Astrocyte (in vitro differentiated cells and primary cell): ENCODE measurements at regions not wholly inside any gene's neighbourhood (a gene's known extent, or its start where the extent isn't known, plus 50 kb on each side); places are given as distances from the start of the nearest gene placed in this dataset.

Source experiments
- DNase-seq: peaks from one replicate; pipeline ENCODE4 v3.0.0-alpha.2; 2010; ENCODE audit warnings: low read depth
- FAIRE-seq: peaks from 2 replicates; lab custom pipeline; 2011; peaks lifted over from hg19 to GRCh38; lab: Jason Lieb, UNC
- H2AFZ ChIP-seq: 2 replicates; pipeline ENCODE4 v1.6.0; 2012; ENCODE audit warnings: low read depth, low read length, inconsistent platforms
- H3K27ac ChIP-seq: 2 replicates; pipeline ENCODE4 v1.5.1; 2011; ENCODE audit warnings: low read depth, low read length, inconsistent platforms
- H3K27me3 ChIP-seq: 2 replicates; pipeline ENCODE4 v1.6.0; 2011; ENCODE audit warnings: low read length, inconsistent platforms; ENCODE audit not compliant: insufficient read depth
- H3K36me3 ChIP-seq: 2 replicates; pipeline ENCODE4 v1.5.1; 2011; ENCODE audit warnings: low read length, inconsistent platforms; ENCODE audit not compliant: insufficient read depth
- H3K4me1 ChIP-seq: 2 replicates; pipeline ENCODE4 v1.5.1; 2011; ENCODE audit warnings: low read length, inconsistent platforms; ENCODE audit not compliant: insufficient read depth
- H3K4me2 ChIP-seq: 2 replicates; pipeline ENCODE4 v1.6.0; 2012; ENCODE audit warnings: low read length, inconsistent platforms
- H3K4me3 ChIP-seq: 2 replicates; pipeline ENCODE4 v1.5.1; 2011; ENCODE audit warnings: low read depth, mild to moderate bottlenecking, low read length, inconsistent platforms; ENCODE audit not compliant: insufficient read depth
- H3K79me2 ChIP-seq: 2 replicates; pipeline ENCODE4 v1.6.0; 2012; ENCODE audit warnings: mild to moderate bottlenecking, low read length, inconsistent platforms; ENCODE audit not compliant: insufficient read depth
- H3K9ac ChIP-seq: 2 replicates; pipeline ENCODE4 v1.6.0; 2012; ENCODE audit warnings: mild to moderate bottlenecking, low read length, inconsistent platforms
- H3K9me3 ChIP-seq: 2 replicates; pipeline ENCODE4 v1.5.1; 2012; ENCODE audit warnings: low read depth, mild to moderate bottlenecking, low read length, inconsistent platforms; ENCODE audit not compliant: insufficient read depth
- H4K20me1 ChIP-seq: 2 replicates; pipeline ENCODE4 v1.6.0; 2012; ENCODE audit warnings: low read length, inconsistent platforms; ENCODE audit not compliant: insufficient read depth
- H3K27ac Mint-ChIP-seq: one replicate; pipeline ENCODE4 v1.8.0; 2021; ENCODE audit warnings: mild to moderate bottlenecking, mixed read lengths; ENCODE audit not compliant: unreplicated experiment
- H3K27me3 Mint-ChIP-seq: one replicate; pipeline ENCODE4 v1.8.0; 2021; ENCODE audit warnings: low read depth, mixed read lengths; ENCODE audit not compliant: unreplicated experiment
- H3K36me3 Mint-ChIP-seq: one replicate; pipeline ENCODE4 v1.8.0; 2021; ENCODE audit warnings: low read depth, mixed read lengths; ENCODE audit not compliant: unreplicated experiment
- H3K4me1 Mint-ChIP-seq: one replicate; pipeline ENCODE4 v1.8.0; 2021; ENCODE audit warnings: low read depth, mixed read lengths; ENCODE audit not compliant: unreplicated experiment
- H3K4me3 Mint-ChIP-seq: one replicate; pipeline ENCODE4 v1.8.0; 2021; ENCODE audit warnings: mild to moderate bottlenecking, moderate library complexity, mixed read lengths; ENCODE audit not compliant: unreplicated experiment
- H3K9me3 Mint-ChIP-seq: one replicate; pipeline ENCODE4 v1.8.0; 2021; ENCODE audit warnings: mild to moderate bottlenecking, mixed read lengths; ENCODE audit not compliant: unreplicated experiment
- CTCF ChIP-seq: IDR thresholded peaks from 2 replicates; pipeline ENCODE4 v1.5.1; 2011; ENCODE audit warnings: low read depth, mild to moderate bottlenecking, inconsistent platforms, low read length, moderate library complexity; ENCODE audit not compliant: insufficient read depth
- EZH2 ChIP-seq: IDR thresholded peaks from 2 replicates; pipeline ENCODE4 v1.6.1; 2012; ENCODE audit warnings: mild to moderate bottlenecking, low read length, inconsistent platforms; ENCODE audit not compliant: insufficient read depth

DNA sequence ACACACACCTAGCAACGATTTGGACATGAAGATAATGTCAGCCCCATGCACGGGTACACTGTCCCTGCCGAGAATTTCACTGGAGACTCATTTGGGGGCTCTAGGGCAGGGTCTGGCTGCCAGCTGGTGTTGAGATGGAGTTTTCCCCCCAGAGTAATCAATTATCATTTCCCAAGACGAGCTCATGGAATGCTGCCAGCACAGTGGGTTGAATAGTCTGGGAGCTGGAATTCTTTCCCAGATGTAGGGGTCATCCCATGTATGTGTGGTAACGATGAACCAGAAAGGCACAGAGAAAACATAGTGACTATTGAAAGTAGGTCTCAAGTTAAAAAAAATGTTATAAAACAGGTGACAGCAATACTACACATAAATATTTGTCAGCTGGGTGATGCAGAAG, 579.9 kb downstream of the MAFB start:
- peaks cover 2% of the 10 kb centered on the region for H3K27me3 Mint-ChIP-seq
- no peaks in the 10 kb centered on the region for H3K9me3 ChIP-seq
- H3K4me1 ChIP-seq = no peaks in the 10 kb centered on the region
- DNase-seq = no peak
- H3K79me2 ChIP-seq = no peaks in the 10 kb centered on the region
- no peak overlapping the region for H3K4me3 ChIP-seq
- H3K9me3 Mint-ChIP-seq = no peaks in the 10 kb centered on the region
- FAIRE-seq = no peak
- TF ChIP-seq EZH2 = no peak
- TF ChIP-seq CTCF = no peak
- no peak overlapping the region for H3K9ac ChIP-seq
- H3K4me2 ChIP-seq = no peak overlapping the region
- H3K4me1 Mint-ChIP-seq = peaks cover 3% of the 10 kb centered on the region
- H3K36me3 Mint-ChIP-seq = no peaks in the 10 kb centered on the region
- no peaks in the 10 kb centered on the region for H3K27me3 ChIP-seq
- no peak overlapping the region for H2AFZ ChIP-seq
- no peak overlapping the region for H3K27ac ChIP-seq
- H3K27ac Mint-ChIP-seq = no peak overlapping the region
- H3K4me3 Mint-ChIP-seq = no peak overlapping the region
- H3K36me3 ChIP-seq = no peaks in the 10 kb centered on the region
- H4K20me1 ChIP-seq = no peaks in the 10 kb centered on the region

DNA sequence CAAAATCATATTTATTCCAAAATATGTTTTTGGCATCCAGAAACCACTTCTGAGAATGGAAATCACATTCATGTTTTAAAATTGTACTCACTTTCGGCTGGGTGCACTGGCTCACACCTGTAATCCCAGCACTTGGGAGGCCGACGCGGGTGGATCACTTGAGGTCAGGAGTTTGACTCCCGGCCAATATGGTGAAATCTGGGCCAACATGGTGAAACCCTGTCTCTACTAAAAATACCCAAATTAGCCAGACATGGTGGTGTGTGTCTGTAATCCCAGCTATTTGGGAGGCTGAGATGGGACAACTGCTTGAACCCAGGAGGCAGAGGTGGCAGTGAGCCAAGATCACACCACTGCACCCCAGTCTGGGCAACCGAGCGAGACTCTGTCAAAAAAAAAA, 580.7 kb downstream of the MAFB start:
- no peaks in the 10 kb centered on the region for H3K9me3 ChIP-seq
- H3K9ac ChIP-seq = no peak overlapping the region
- peaks cover 3% of the 10 kb centered on the region for H3K4me1 Mint-ChIP-seq
- no peak for DNase-seq
- no peaks in the 10 kb centered on the region for H3K79me2 ChIP-seq
- no peak overlapping the region for H3K4me3 Mint-ChIP-seq
- H3K36me3 ChIP-seq = no peaks in the 10 kb centered on the region
- no peaks in the 10 kb centered on the region for H3K27me3 ChIP-seq
- H3K36me3 Mint-ChIP-seq = no peaks in the 10 kb centered on the region
- no peak for FAIRE-seq
- peaks cover 2% of the 10 kb centered on the region for H3K27me3 Mint-ChIP-seq
- H3K4me1 ChIP-seq = no peaks in the 10 kb centered on the region
- H3K4me2 ChIP-seq = no peak overlapping the region
- H3K4me3 ChIP-seq = no peak overlapping the region
- no peak overlapping the region for H2AFZ ChIP-seq
- H3K9me3 Mint-ChIP-seq = no peaks in the 10 kb centered on the region
- TF ChIP-seq EZH2 (no peak), CTCF (no peak)
- no peak overlapping the region for H3K27ac Mint-ChIP-seq
- no peak overlapping the region for H3K27ac ChIP-seq
- no peaks in the 10 kb centered on the region for H4K20me1 ChIP-seq

DNA sequence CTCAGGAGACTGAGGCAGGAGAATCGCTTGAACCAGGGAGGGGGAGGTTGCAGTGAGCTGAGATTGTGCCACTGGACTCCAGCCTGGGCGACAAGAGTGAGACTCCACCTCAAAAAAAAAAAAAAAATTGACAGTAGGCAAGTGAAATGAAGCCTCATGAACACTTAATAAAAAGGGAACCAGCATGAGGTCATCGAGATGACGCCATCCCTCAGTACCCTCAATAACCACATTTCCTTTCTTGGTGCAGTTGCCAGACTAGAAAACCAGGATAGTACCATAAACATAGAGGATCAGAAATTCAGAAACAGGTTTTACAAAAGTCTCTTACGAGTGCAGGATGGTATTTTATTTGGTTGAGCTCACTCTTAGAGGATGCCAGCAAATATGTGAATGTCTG, 584.1 kb downstream of the MAFB start:
- DNase-seq (no peak), FAIRE-seq (no peak)
- no peaks in the 10 kb centered on the region for H3K79me2 ChIP-seq
- H3K9ac ChIP-seq = no peak overlapping the region
- no peaks in the 10 kb centered on the region for H3K9me3 Mint-ChIP-seq
- peaks cover 3% of the 10 kb centered on the region for H3K4me1 Mint-ChIP-seq
- no peak overlapping the region for H3K4me3 Mint-ChIP-seq
- no peak overlapping the region for H3K4me3 ChIP-seq
- H3K36me3 Mint-ChIP-seq = no peaks in the 10 kb centered on the region
- no peaks in the 10 kb centered on the region for H3K4me1 ChIP-seq
- no peaks in the 10 kb centered on the region for H3K36me3 ChIP-seq
- H3K27me3 ChIP-seq = no peaks in the 10 kb centered on the region
- no peaks in the 10 kb centered on the region for H3K9me3 ChIP-seq
- H3K27ac ChIP-seq = no peak overlapping the region
- peaks cover 4% of the 10 kb centered on the region for H3K27me3 Mint-ChIP-seq
- no peak for TF ChIP-seq EZH2
- TF ChIP-seq CTCF = no peak
- H3K4me2 ChIP-seq = no peak overlapping the region
- H3K27ac Mint-ChIP-seq = no peak overlapping the region
- no peaks in the 10 kb centered on the region for H4K20me1 ChIP-seq
- H2AFZ ChIP-seq = no peak overlapping the region
